Spleen (tissue), 11 donors: ENCODE measurements at regions not wholly inside any gene's neighbourhood (a gene's known extent, or its start where the extent isn't known, plus 50 kb on each side); places are given as distances from the start of the nearest gene placed in this dataset.

ENCODE experiments used
- DNase-seq: peaks from one replicate; pipeline ENCODE4 v3.0.0-alpha.2; 2020
- H3K27ac ChIP-seq, 8 donors: fragments of 200-600 bp; sonication (generic) in 7 of 8; 1 replicate in 4 of 8; 2 replicates in 4 of 8; pipeline versions ENCODE4 v1.5.0 to v1.8.0; 2016 to 2021; ENCODE audit warnings: inconsistent platforms in 4 of 8, mild to moderate bottlenecking in 4 of 8, moderate library complexity in 1 of 8
- H3K27me3 ChIP-seq, 7 donors: fragments of 200-600 bp; sonication (generic) in 6 of 7; replicated peaks in 1 of 7; 1 replicate in 4 of 7; 2 replicates in 3 of 7; pipeline versions ENCODE4 v1.5.0 to v1.8.0; 2016 to 2021; ENCODE audit warnings: inconsistent platforms in 3 of 7, mild to moderate bottlenecking in 1 of 7
- H3K36me3 ChIP-seq, 6 donors: fragments of 200-600 bp; sonication (generic) in 5 of 6; 1 replicate in 4 of 6; 2 replicates in 2 of 6; pipeline versions ENCODE4 v1.5.0 to v1.8.0; 2016 to 2021; ENCODE audit warnings: inconsistent platforms in 2 of 6
- H3K4me1 ChIP-seq, 6 donors: fragments of 200-600 bp; sonication (generic) in 5 of 6; 1 replicate in 3 of 6; 2 replicates in 3 of 6; pipeline versions ENCODE4 v1.5.0 to v1.8.0; 2016 to 2021; ENCODE audit warnings: inconsistent platforms in 3 of 6
- H3K4me3 ChIP-seq, 8 donors: fragments of 200-600 bp; sonication (generic) in 7 of 8; 1 replicate in 4 of 8; 2 replicates in 4 of 8; pipeline versions ENCODE4 v1.5.0 to v1.8.0; 2016 to 2021; ENCODE audit warnings: inconsistent platforms in 4 of 8, mild to moderate bottlenecking in 4 of 8, moderate library complexity in 2 of 8
- H3K9me3 ChIP-seq, 8 donors: fragments of 200-600 bp; sonication (generic) in 7 of 8; 1 replicate in 4 of 8; 2 replicates in 4 of 8; pipeline versions ENCODE4 v1.5.0 to v1.8.0; 2016 to 2021; ENCODE audit warnings: inconsistent platforms in 4 of 8
- CTCF ChIP-seq, 11 experiments: fragments of 200-600 bp in 7 of 11; fragments of 450-650 bp in 4 of 11; sonication (generic) in 4 of 11; IDR thresholded peaks in 8 of 11; conservative IDR thresholded peaks in 3 of 11; 1 replicate in 7 of 11; 2 replicates in 4 of 11; pipeline versions ENCODE4 v1.4.0 to v1.8.0; 2016 to 2021; ENCODE audit warnings: antibody characterized with exemption in 11 of 11, inconsistent platforms in 4 of 11, mild to moderate bottlenecking in 1 of 11
- POLR2A ChIP-seq, 3 donors: fragments of 450-650 bp; IDR thresholded peaks; one replicate each; pipeline ENCODE4 v1.5.1; 2017; ENCODE audit warnings: antibody characterized with exemption in 3 of 3, mild to moderate bottlenecking in 1 of 3
- POLR2AphosphoS5 ChIP-seq, 3 donors: sonication (generic); formaldehyde crosslinking; IDR thresholded peaks; one replicate each; pipeline ENCODE4 v1.5.1; 2017; ENCODE audit warnings: antibody characterized with exemption in 3 of 3
- WGBS, 5 donors: extraction: QIAGEN DNeasy Blood & Tissue Kit in 3 of 5; methylation state at CpG; one replicate each; pipeline versions ENCODE4 v1.1.5 to v1.1.7; 2013 to 2018; 5-methylcytosine and 5-hydroxymethylcytosine counted together
- intact Hi-C: fragments of 100-400 bp; cut with DNase I; formaldehyde crosslinking; loops from one replicate; pipeline ENCODE4 v1.15.0; 2023; ENCODE audit warnings: low total_unique reads
- donor health status: healthy with polysubstance abuse.
- donor health status: DM: no; HTN: no; CAD: no; lungs with moderate emphysema.
- donor health status: DM: no; HTN: no; CAD: no.
- donor health status: Bipolar disorder and iron deficiency.
- donor health status: healthy.
- donor health status: DM: no; HTN: no; CAD: no.
- donor health status: DM: yes; HTN: yes; CAD: no.

GRCh38 chr5:106417163-106417562 is 1253.6 kb downstream of the EFNA5 start:
- 88 to 97% (median 93%) methylated on average over 22 of the region's 22 CpGs for WGBS, 5 donors
- intact Hi-C loops, result no loop called here
- no peak overlapping the region for H3K4me3 ChIP-seq
- H3K4me1 ChIP-seq, result no peaks in the 10 kb centered on the region
- H3K9me3 ChIP-seq, result peaks cover 0 to 4% (median 0%) of the 10 kb centered on the region in 8 donors
- H3K27ac ChIP-seq, result no peak overlapping the region
- no peak for DNase-seq
- H3K36me3 ChIP-seq, result no peaks in the 10 kb centered on the region
- no peak for TF ChIP-seq CTCF (IDR thresholded peaks at IDR 0.05 in 8 of 11, conservative IDR thresholded peaks at IDR 0.05 in 3 of 11)
- no peak for TF ChIP-seq POLR2A (IDR thresholded peaks at IDR 0.05)
- TF ChIP-seq POLR2AphosphoS5 (IDR thresholded peaks at IDR 0.05), result no peak
- no peaks in the 10 kb centered on the region for H3K27me3 ChIP-seq

GRCh38 chr5:106415541-106415940 is 1255.2 kb downstream of the EFNA5 start:
- Histone ChIP-seq H3K36me3 (no peaks in the 10 kb centered on the region), H3K27ac (no peak overlapping the region), H3K9me3 (peaks cover 0 to 4% (median 0%) of the 10 kb centered on the region in 8 donors), H3K27me3 (no peaks in the 10 kb centered on the region), H3K4me3 (no peak overlapping the region), H3K4me1 (no peaks in the 10 kb centered on the region)
- DNase-seq, result no peak
- 72 to 86% (median 84%) methylated on average over 4 of the region's 4 CpGs for WGBS, 5 donors
- no peak for TF ChIP-seq CTCF (IDR thresholded peaks at IDR 0.05 in 8 of 11, conservative IDR thresholded peaks at IDR 0.05 in 3 of 11)
- TF ChIP-seq POLR2AphosphoS5 (IDR thresholded peaks at IDR 0.05), result no peak
- TF ChIP-seq POLR2A (IDR thresholded peaks at IDR 0.05), result no peak
- intact Hi-C loops, result no loop called here

- 89 to 98% (median 91%) methylated on average over 2 of the region's 2 CpGs for WGBS, 5 donors
- no peak for TF ChIP-seq CTCF (IDR thresholded peaks at IDR 0.05 in 8 of 11, conservative IDR thresholded peaks at IDR 0.05 in 3 of 11)
- no peak for TF ChIP-seq POLR2A (IDR thresholded peaks at IDR 0.05)
Measured at GRCh38 chr5:106414342-106414741, 1256.4 kb downstream of the EFNA5 start.

GRCh38 chr5:106412606-106413005 is 1258.1 kb downstream of the EFNA5 start:
- peaks cover 0 to 4% (median 0%) of the 10 kb centered on the region in 8 donors for H3K9me3 ChIP-seq

More at GRCh38 chr5:106414342-106414741, 1256.4 kb downstream of the EFNA5 start:
- Histone ChIP-seq H3K27me3 (no peaks in the 10 kb centered on the region), H3K36me3 (no peaks in the 10 kb centered on the region), H3K27ac (no peak overlapping the region), H3K4me3 (no peak overlapping the region), H3K9me3 (peaks cover 0 to 4% (median 0%) of the 10 kb centered on the region in 8 donors), H3K4me1 (no peaks in the 10 kb centered on the region)
- DNase-seq, result no peak
- intact Hi-C loops, result no loop called here

More at GRCh38 chr5:106412606-106413005, 1258.1 kb downstream of the EFNA5 start:
- Histone ChIP-seq H3K4me1 (no peaks in the 10 kb centered on the region), H3K27ac (no peak overlapping the region), H3K36me3 (no peaks in the 10 kb centered on the region), H3K27me3 (no peaks in the 10 kb centered on the region), H3K4me3 (no peak overlapping the region)
- no peak for DNase-seq
- no peak for TF ChIP-seq POLR2A (IDR thresholded peaks at IDR 0.05)
- TF ChIP-seq POLR2AphosphoS5 (IDR thresholded peaks at IDR 0.05), result no peak
- TF ChIP-seq CTCF (IDR thresholded peaks at IDR 0.05 in 8 of 11, conservative IDR thresholded peaks at IDR 0.05 in 3 of 11), result no peak
- intact Hi-C loops, result no loop called here
